Heart right ventricle (tissue), 16 donors: ENCODE measurements at regions not wholly inside any gene's neighbourhood (a gene's known extent, or its start where the extent isn't known, plus 50 kb on each side); places are given as distances from the start of the nearest gene placed in this dataset.
A peak's percentile ranks its signal among the peaks of the same experiment; 100 is the strongest.
"Not testable (repeated sequence)": the region's sequence is repeated elsewhere in the genome, so short reads cannot be mapped to it uniquely, and the experiment has no call there.

Experiments used
- ATAC-seq, 8 donors: fragments of 200-7000 bp; cut with Tn5 transposase; one replicate each; pipeline ENCODE4 v1.9.1; 2020; ENCODE audit warnings: mild to moderate bottlenecking in 8 of 8, moderate library complexity in 8 of 8, moderate number of reproducible peaks in 1 of 8
- DNase-seq, 2 donors: peaks; one replicate each; pipeline ENCODE4 v3.0.0-alpha.2; 2020
- H3K27ac ChIP-seq, 10 donors: fragments of 200-600 bp; sonication (generic) in 2 of 10; one replicate each; pipeline versions ENCODE4 v1.5.0 to v1.8.0; 2020 to 2022; ENCODE audit warnings: mild to moderate bottlenecking in 3 of 10
- H3K27me3 ChIP-seq, 7 donors: fragments of 200-600 bp; one replicate each; pipeline ENCODE4 v1.8.0; 2021 to 2022; ENCODE audit warnings: mild to moderate bottlenecking in 2 of 7
- H3K36me3 ChIP-seq, 9 donors: fragments of 200-600 bp; sonication (generic) in 1 of 9; one replicate each; pipeline versions ENCODE4 v1.5.0 to v1.8.0; 2020 to 2022; ENCODE audit warnings: mild to moderate bottlenecking in 2 of 9
- H3K4me1 ChIP-seq, 9 donors: fragments of 200-600 bp; sonication (generic) in 1 of 9; one replicate each; pipeline versions ENCODE4 v1.5.0 to v1.8.0; 2020 to 2022; ENCODE audit warnings: mild to moderate bottlenecking in 4 of 9
- H3K4me3 ChIP-seq, 10 donors: fragments of 200-600 bp; sonication (generic) in 2 of 10; one replicate each; pipeline versions ENCODE4 v1.5.0 to v1.8.0; 2020 to 2022; ENCODE audit warnings: mild to moderate bottlenecking in 7 of 10, moderate library complexity in 2 of 10
- H3K9me3 ChIP-seq, 11 donors: fragments of 200-600 bp in 10 of 11; sonication (generic) in 2 of 11; one replicate each; pipeline versions ENCODE4 v1.5.0 to v1.8.0; 2013 to 2022; ENCODE audit warnings: mild to moderate bottlenecking in 2 of 11, control low read depth in 1 of 11, moderate library complexity in 1 of 11
- CTCF ChIP-seq, 9 donors: fragments of 200-600 bp; sonication (generic) in 2 of 9; IDR thresholded peaks; one replicate each; pipeline versions ENCODE4 v1.5.0 to v1.8.0; 2021 to 2022; ENCODE audit warnings: antibody characterized with exemption in 9 of 9, mild to moderate bottlenecking in 5 of 9, moderate library complexity in 1 of 9
- WGBS, 2 donors: extraction: QIAGEN DNeasy Blood & Tissue Kit; methylation state at CpG; one replicate each; pipeline ENCODE4 v1.1.7; 2013; ENCODE audit warnings: inconsistent platforms in 1 of 2; 5-methylcytosine and 5-hydroxymethylcytosine counted together
- intact Hi-C, 10 donors: fragments of 100-400 bp; cut with DNase I; formaldehyde crosslinking; loops; one replicate each; pipeline versions ENCODE4 v1.11.1 to v1.14.2; 2022
- donor health status: Arrhythmogenic right ventricular cardiomyopathy.
- donor health status: ischemic (EF 13 %, LVEDD 7.1; RV severe dilation, severe dysfunction).
- donor health status: healthy with polysubstance abuse.
- donor health status: DM: no; HTN: yes; CAD: no.
- donor health status: DM: no; HTN: no; CAD: no.
- donor health status: ischemic (EF 25% LVEDD 6.9; RV normal size, moderate dysfunction).
- donor health status: ischemic (EF 25% LVEDD 5.7; RV mildly dilated, moderate dysfunction).
- donor health status: healthy.
- donor health status: DM: yes; HTN: yes; CAD: no.
- donor health status: Ischemic cardiomyopathy.
- donor health status: ischemic (EF 35%, LVEDD 5.7; RV mildly dilated, moderate dysfunction).
- donor health status: nonischemic (EF 11% LVEDD 7.7; RV severe dilation, severe dysfunction).
- donor health status: DM: yes; HTN: yes; CAD: no.
- donor health status: PGD.
- donor health status: ischemic (EF 29% LVEDD 5.4; RV normal size, mild dysfunction).
- donor health status: nonischemic (EF 23%, LVEDD 6.1; RV moderate dilation, normal function).

DNA sequence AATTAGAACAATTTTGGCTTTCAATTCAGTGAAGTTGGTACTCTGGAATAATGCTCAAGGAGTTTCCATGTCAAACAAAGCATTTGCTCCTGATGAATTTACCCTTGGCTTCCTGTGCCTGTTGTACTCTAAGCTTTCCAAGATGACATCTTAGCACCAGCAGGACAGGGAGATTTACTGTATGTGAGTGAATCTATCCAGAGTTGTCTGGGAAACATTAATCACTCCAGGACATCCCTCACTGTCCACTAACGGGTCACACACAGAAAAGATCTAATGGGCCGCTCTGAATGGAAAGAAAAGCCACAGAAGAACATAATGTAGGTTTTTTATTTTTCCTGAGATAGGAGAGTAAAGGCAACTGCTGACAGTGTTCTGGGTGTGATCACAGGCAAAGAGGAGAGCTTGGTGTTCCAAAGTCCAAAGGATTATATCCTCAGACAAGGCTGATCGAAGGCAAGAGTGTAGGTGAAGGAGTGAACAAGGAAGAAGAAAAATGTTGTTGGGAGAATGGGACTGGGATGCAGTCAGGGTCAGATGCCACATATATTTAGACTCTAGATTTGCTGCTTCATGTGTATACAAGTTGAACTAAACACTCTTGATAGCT is 167.7 kb upstream of the RPS23 start:
- no peaks in the 10 kb centered on the region for H3K36me3 ChIP-seq
- intact Hi-C loops, result no loop called here
- H3K4me1 ChIP-seq, result peaks cover 0 to 31% (median 2%) of the 10 kb centered on the region in 9 donors
- WGBS, 2 donors, result 80 to 83% methylated on average over 3 of the region's 3 CpGs
- no peaks in the 10 kb centered on the region for H3K27me3 ChIP-seq
- no peak overlapping the region for H3K4me3 ChIP-seq
- ATAC-seq (peak in 1 of 8 donors; percentile 15), DNase-seq (no peak)
- no peak for TF ChIP-seq CTCF (IDR thresholded peaks at IDR 0.05)
- H3K9me3 ChIP-seq, result peaks cover 0 to 1% (median 0%) of the 10 kb centered on the region in 11 donors
- H3K27ac ChIP-seq, result peak overlapping the region in 1 of 10 donors; percentile 11

DNA sequence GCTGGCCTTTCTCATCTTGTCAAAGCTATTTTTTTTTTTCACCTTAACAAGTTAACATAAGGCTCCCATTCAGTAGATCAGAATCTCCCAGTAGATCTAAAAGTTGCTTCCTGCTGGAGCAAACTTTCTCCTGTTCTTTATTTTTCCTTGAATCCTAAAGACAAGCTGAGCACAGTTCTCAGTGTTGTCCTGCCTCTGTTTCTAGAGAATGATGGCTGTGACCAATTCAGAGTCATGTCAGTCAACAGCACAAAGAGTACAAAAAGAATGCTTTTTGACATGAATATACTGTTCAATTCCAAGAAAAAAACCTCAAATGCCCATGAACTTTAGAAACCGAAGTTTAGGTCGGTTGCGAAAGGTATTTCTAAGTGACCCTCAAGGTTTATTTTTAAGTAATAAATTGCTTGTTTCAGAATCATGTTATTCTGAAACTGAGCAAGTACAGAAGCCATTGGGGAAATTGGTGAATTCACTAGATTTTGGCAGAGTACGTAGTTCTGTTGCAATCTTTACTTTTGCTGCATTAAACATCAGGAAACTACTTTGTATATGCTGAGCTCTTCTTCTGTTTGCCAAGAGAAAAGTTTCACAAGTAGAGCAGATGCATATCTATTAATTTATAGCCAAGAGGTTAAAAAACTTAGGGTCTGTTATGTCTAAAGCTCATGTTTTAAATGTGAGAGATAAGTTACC is 161.7 kb upstream of the RPS23 start:
- no peak for DNase-seq
- no peak for TF ChIP-seq CTCF (IDR thresholded peaks at IDR 0.05)
- Histone ChIP-seq H3K4me3 (no peak overlapping the region), H3K9me3 (no peaks in the 10 kb centered on the region), H3K4me1 (peaks cover 0 to 3% (median 0%) of the 10 kb centered on the region in 9 donors), H3K27ac (no peak overlapping the region), H3K27me3 (no peaks in the 10 kb centered on the region), H3K36me3 (no peaks in the 10 kb centered on the region)
- intact Hi-C loops, result no loop called here
- no peak for ATAC-seq
- 74 to 80% methylated on average over 4 of the region's 4 CpGs for WGBS, 2 donors

DNA sequence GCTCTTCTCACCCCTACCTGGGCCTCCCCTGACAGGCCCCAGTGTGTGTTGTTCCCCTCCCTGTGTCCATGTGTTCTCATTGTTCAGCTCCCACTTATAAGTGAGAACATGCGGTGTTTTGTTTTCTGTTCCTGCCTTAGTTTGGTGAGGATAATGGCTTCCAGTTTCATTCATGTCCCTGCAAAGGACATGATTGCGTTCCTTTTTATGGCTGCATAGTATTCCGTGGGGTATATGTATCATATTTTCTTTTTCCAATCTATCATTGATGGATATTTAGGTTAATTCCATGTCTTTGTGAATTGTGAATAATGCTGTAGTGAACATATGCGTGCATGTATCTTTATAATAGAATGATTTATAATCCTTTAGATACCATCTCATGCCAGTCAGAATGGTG is 159.4 kb upstream of the RPS23 start:
- H3K4me1 ChIP-seq, H3K36me3 ChIP-seq, H3K27ac ChIP-seq, H3K4me3 ChIP-seq, ATAC-seq, intact Hi-C loops, H3K9me3 ChIP-seq, H3K27me3 ChIP-seq, DNase-seq: not testable (repeated sequence)
- WGBS, 2 donors, result 84 to 88% methylated on average over 4 of the region's 4 CpGs

DNA sequence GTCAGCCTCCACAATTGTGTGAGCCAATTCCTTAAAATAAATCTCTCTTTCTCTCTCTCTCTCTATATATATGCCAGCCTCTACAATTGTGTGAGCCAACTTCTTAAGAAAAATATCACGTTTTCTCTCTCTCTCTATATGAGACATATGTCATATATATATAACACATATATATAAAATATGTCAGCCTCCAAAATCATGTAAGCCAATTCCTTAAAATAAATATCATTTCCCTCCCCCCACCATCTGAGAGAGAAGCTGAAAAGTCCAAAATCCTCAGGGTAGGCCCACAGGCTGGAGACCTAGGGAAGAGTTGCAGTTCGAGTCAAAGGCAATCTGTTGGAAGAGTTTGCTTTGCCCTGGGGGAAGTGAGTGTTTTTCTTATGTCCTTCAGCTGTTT is 158.1 kb upstream of the RPS23 start:
- Histone ChIP-seq H3K4me3 (no peak overlapping the region), H3K36me3 (no peaks in the 10 kb centered on the region), H3K27me3 (no peaks in the 10 kb centered on the region), H3K9me3 (no peaks in the 10 kb centered on the region), H3K4me1 (no peaks in the 10 kb centered on the region), H3K27ac (no peak overlapping the region)
- intact Hi-C loops, result no loop called here
- TF ChIP-seq CTCF (IDR thresholded peaks at IDR 0.05), result no peak
- no peak for ATAC-seq
- WGBS, 2 donors, result 62 to 84% methylated on average over 2 of the region's 2 CpGs
- DNase-seq, result no peak

GRCh38 chr5:82434696-82435660 is 156.8 kb upstream of the RPS23 start:
- WGBS, 2 donors, result 90% methylated on average over 29 to 30 of the region's 35 CpGs
- intact Hi-C loops, H3K9me3 ChIP-seq, H3K4me1 ChIP-seq, H3K27me3 ChIP-seq, DNase-seq, H3K27ac ChIP-seq, H3K36me3 ChIP-seq, ATAC-seq, H3K4me3 ChIP-seq: not testable (repeated sequence)
